HCT116 (cell line): ENCODE measurements at regions not wholly inside any gene's neighbourhood (a gene's known extent, or its start where the extent isn't known, plus 50 kb on each side); places are given as distances from the start of the nearest gene placed in this dataset.

Experiments used
- ATAC-seq: fragments of 200-7000 bp; cut with Tn5 transposase; 2 replicates; pipeline ENCODE4 v1.9.1; 2020; ENCODE audit warnings: mild to moderate bottlenecking, moderate library complexity
- BruUV-seq: library from RNA; stranded (reverse); fragments of 400-500 nt; replicated peaks from 2 replicates; lab custom pipeline; 2021; lab: Mats Ljungman, UMichigan
- CTCF ChIA-PET: fragments of 300-600 bp; sonication (Branson Sonifier 250); formaldehyde crosslinking; loops from one replicate; lab custom pipeline; 2021; ENCODE audit warnings: antibody characterized with exemption; lab: Charles Lee
- POLR2A ChIA-PET: fragments of 300-600, 350-600 bp; sonication (Branson Sonifier 250); formaldehyde crosslinking; loops from one replicate; lab custom pipeline; 2021; ENCODE audit warnings: antibody characterized with exemption; lab: Charles Lee
- RAD21 ChIA-PET, 2 experiments: fragments of 300-600 bp; sonication (Branson Sonifier 250); formaldehyde crosslinking; loops; one replicate each; lab custom pipeline; 2023; ENCODE audit warnings: low total read pairs in 2 of 2; ENCODE audit not compliant: uncharacterized antibody in 2 of 2, unreplicated experiment in 2 of 2, low non-redundant PET in 1 of 2; lab: Charles Lee
- DNase-seq: peaks from one replicate; pipeline ENCODE4 v3.0.0-alpha.2; 2010; ENCODE audit warnings: low read depth, low spot score
- H2AFZ ChIP-seq: fragments of 200-600 bp; shearing (Covaris generic), sonication (generic); 2 replicates; pipeline ENCODE4 v1.6.1; 2017; ENCODE audit warnings: low read depth, mixed run types, mixed read lengths, antibody characterized with exemption, low read length; ENCODE audit not compliant: poor library complexity, severe bottlenecking
- H3K27ac ChIP-seq: 2 replicates; pipeline ENCODE4 v1.5.1; 2012; ENCODE audit warnings: low read depth, low read length
- H3K27me3 ChIP-seq: fragments of 200-600 bp; sonication (generic); 2 replicates; pipeline ENCODE4 v1.6.1; 2016; ENCODE audit warnings: mixed run types, low read length, mixed read lengths; ENCODE audit not compliant: insufficient read depth
- H3K36me3 ChIP-seq, 2 experiments: fragments of 200-500 bp in 1 of 2; fragments of 200-600 bp in 1 of 2; sonication (Bioruptor generic) in 1 of 2; sonication (generic) in 1 of 2; 2 replicates each; pipeline versions ENCODE4 v1.5.1 to v1.6.1; 2014 to 2016; ENCODE audit warnings: low read length in 2 of 2, inconsistent platforms in 1 of 2, mixed read lengths in 1 of 2, mixed run types in 1 of 2; ENCODE audit not compliant: insufficient read depth in 2 of 2, control insufficient read depth in 1 of 2
- H3K4me1 ChIP-seq, 2 experiments: fragments of 200-600 bp in 1 of 2; sonication (generic) in 1 of 2; 2 replicates each; pipeline versions ENCODE4 v1.5.1 to v1.6.1; 2012 to 2017; ENCODE audit warnings: low read length in 2 of 2, inconsistent platforms in 1 of 2, mild to moderate bottlenecking in 1 of 2, mixed read lengths in 1 of 2, mixed run types in 1 of 2, moderate library complexity in 1 of 2; ENCODE audit not compliant: insufficient read depth in 2 of 2, control insufficient read depth in 1 of 2
- H3K4me2 ChIP-seq: fragments of 200-600 bp; sonication (generic); 2 replicates; pipeline ENCODE4 v1.6.1; 2017; ENCODE audit warnings: mixed run types, low read length, mixed read lengths
- H3K4me3 ChIP-seq, 2 experiments: fragments of 200-600 bp in 1 of 2; sonication (generic) in 1 of 2; replicated peaks in 1 of 2; 2 replicates each; pipeline ENCODE4 v1.5.1; 2011 to 2016; ENCODE audit warnings: low read length in 2 of 2, control low read depth in 1 of 2, low read depth in 1 of 2, mild to moderate bottlenecking in 1 of 2, mixed read lengths in 1 of 2, mixed run types in 1 of 2
- H3K79me2 ChIP-seq: fragments of 200-600 bp; sonication (generic); 2 replicates; pipeline ENCODE4 v1.6.1; 2017; ENCODE audit warnings: mild to moderate bottlenecking, mixed run types, low read length, moderate library complexity, mixed read lengths; ENCODE audit not compliant: insufficient read depth
- H3K9ac ChIP-seq: fragments of 200-600 bp; sonication (generic); 2 replicates; pipeline ENCODE4 v1.6.1; 2016; ENCODE audit warnings: low read length, mixed read lengths
- H3K9me2 ChIP-seq: fragments of 200-600 bp; sonication (generic), shearing (Covaris generic); 2 replicates; pipeline ENCODE4 v1.6.1; 2017; ENCODE audit warnings: mixed run types, mild to moderate bottlenecking, moderate library complexity; ENCODE audit not compliant: insufficient read depth
- H3K9me3 ChIP-seq, 2 experiments: fragments of 200-500 bp in 1 of 2; fragments of 200-600 bp in 1 of 2; sonication (Bioruptor generic) in 1 of 2; sonication (generic) in 1 of 2; 2 replicates each; pipeline ENCODE4 v1.6.1; 2014 to 2017; ENCODE audit warnings: low read length in 2 of 2, mixed read lengths in 2 of 2, inconsistent platforms in 1 of 2, low read depth in 1 of 2, mild to moderate bottlenecking in 1 of 2, mixed run types in 1 of 2, moderate library complexity in 1 of 2; ENCODE audit not compliant: control insufficient read depth in 1 of 2, insufficient read depth in 1 of 2
- H4K20me1 ChIP-seq: fragments of 200-600 bp; sonication (generic), shearing (Covaris generic); 2 replicates; pipeline ENCODE4 v1.6.1; 2017; ENCODE audit warnings: mixed run types, mild to moderate bottlenecking, moderate library complexity; ENCODE audit not compliant: insufficient read depth
- EZH2phosphoT487 ChIP-seq: fragments of 200-600 bp; IDR thresholded peaks from 2 replicates; pipeline ENCODE4 v1.6.1; 2018; ENCODE audit warnings: antibody characterized with exemption, borderline replicate concordance
- MAX ChIP-seq: IDR thresholded peaks from 2 replicates; pipeline ENCODE4 v1.6.1; 2012
- RAD21 ChIP-seq: IDR thresholded peaks from 2 replicates; pipeline ENCODE4 v1.6.1; 2012; ENCODE audit warnings: low read depth, mild to moderate bottlenecking
- SRF ChIP-seq: IDR thresholded peaks from 2 replicates; pipeline ENCODE4 v1.6.1; 2012; ENCODE audit warnings: low read depth
- ZBTB33 ChIP-seq: IDR thresholded peaks from 2 replicates; pipeline ENCODE4 v1.6.1; 2011; ENCODE audit warnings: mild to moderate bottlenecking, low read length, moderate library complexity; ENCODE audit not compliant: insufficient replicate concordance; ENCODE audit errors: extremely low read depth
- intact Hi-C: fragments of 100-400 bp; cut with micrococcal nuclease; formaldehyde crosslinking; loops from 2 replicates; pipeline ENCODE4 v1.10.0; 2022

- H3K4me1 ChIP-seq = peaks cover 5 to 12% of the 10 kb centered on the region in 2 experiments; a peak in 3 of 4 replicates
- H3K27ac ChIP-seq = no peak overlapping the region
- no peaks in the 10 kb centered on the region for H3K27me3 ChIP-seq
- BruUV-seq = no TSS peak
- ChIA-PET CTCF (interaction anchor here (0.7 to 5.2 kb wide), 10 partner anchors 14 to 1034 kb away, joined by 3 to 46 read pairs (median 6); no protein-coding TSS in a partner anchor), POLR2A (no interaction called here), RAD21 (interaction anchor here (0.9 to 1.1 kb wide), 2 partner anchors 209 kb away, joined by 3 to 4 read pairs; no protein-coding TSS in a partner anchor)
- H3K4me2 ChIP-seq = no peak overlapping the region
- no peaks in the 10 kb centered on the region for H4K20me1 ChIP-seq
- H3K9ac ChIP-seq = no peak overlapping the region
- H3K4me3 ChIP-seq = no peak overlapping the region
- no peaks in the 10 kb centered on the region for H3K9me3 ChIP-seq
- H2AFZ ChIP-seq = no peak overlapping the region
- ATAC-seq = no peak
- H3K9me2 ChIP-seq = no peaks in the 10 kb centered on the region
- intact Hi-C loops = loop anchor here (5.0 kb wide), 1 partner anchor 223 kb away; no protein-coding TSS in a partner anchor
- no peak for DNase-seq
- H3K79me2 ChIP-seq = no peaks in the 10 kb centered on the region
- TF ChIP-seq ZBTB33 = no peak
- no peak for TF ChIP-seq MAX
- TF ChIP-seq SRF = no peak
- no peak for TF ChIP-seq EZH2phosphoT487
- TF ChIP-seq RAD21 = no peak
- H3K36me3 ChIP-seq = no peaks in the 10 kb centered on the region
Observed at GRCh38 chr9:73080110-73080694, 71.5 kb upstream of the ANXA1 start.
